ENCODE measurements at regions not wholly inside any gene's neighbourhood (a gene's known extent, or its start where the extent isn't known, plus 50 kb on each side); places are given as distances from the start of the nearest gene placed in this dataset.

GRCh38 chr11:26847977-26848376, 126.1 kb upstream of the SLC5A12 start:
- no peaks in the 10 kb centered on the region for H3K36me3 ChIP-seq (ENCODE audit: control insufficient read depth in 1 of 2, insufficient read depth in 2 of 2, low read length in 2 of 2)
- H3K4me2 ChIP-seq (ENCODE audit: low read length) = no peak overlapping the region
- no peaks in the 10 kb centered on the region for H3K27me3 ChIP-seq (ENCODE audit: insufficient read depth, low read length)
- ChIA-PET CTCF (no interaction called here), POLR2A (no interaction called here), RAD21 (ENCODE audit: low non-redundant PET in 1 of 2, low total read pairs in 2 of 2, uncharacterized antibody in 2 of 2, unreplicated experiment in 2 of 2) (no interaction called here)
- H3K9ac ChIP-seq (ENCODE audit: low read length) = no peak overlapping the region
- ATAC-seq = no peak
- H3K79me2 ChIP-seq (ENCODE audit: insufficient read depth, low read length) = no peaks in the 10 kb centered on the region
- H3K9me2 ChIP-seq (ENCODE audit: insufficient read depth) = no peaks in the 10 kb centered on the region
- H3K4me1 ChIP-seq (ENCODE audit: control insufficient read depth in 1 of 2, insufficient read depth in 2 of 2, low read length in 2 of 2) = no peaks in the 10 kb centered on the region
- peaks cover 0 to 9% of the 10 kb centered on the region in 2 experiments; a peak in 2 of 4 replicates for H3K9me3 ChIP-seq (ENCODE audit: control insufficient read depth in 1 of 2, insufficient read depth in 1 of 2, low read depth in 1 of 2, low read length in 2 of 2)
- no peaks in the 10 kb centered on the region for H4K20me1 ChIP-seq (ENCODE audit: insufficient read depth)
- no peak overlapping the region for H2AFZ ChIP-seq (ENCODE audit: low read depth, low read length, poor library complexity, severe bottlenecking)
- no peak overlapping the region for H3K27ac ChIP-seq (ENCODE audit: low read depth, low read length)
- no peak for DNase-seq (ENCODE audit: low read depth, low spot score)
- intact Hi-C loops (cut with micrococcal nuclease) = no loop called here
- no TSS peak for BruUV-seq (replicated peaks)
- no peak overlapping the region for H3K4me3 ChIP-seq (replicated peaks in 1 of 2; ENCODE audit: low read depth in 1 of 2, low read length in 2 of 2)
- TF ChIP-seq CTCF (IDR thresholded peaks at IDR 0.05 in 2 of 3, conservative IDR thresholded peaks at IDR 0.05 in 1 of 3; ENCODE audit: borderline replicate concordance in 1 of 3, insufficient read depth in 1 of 3, low read depth in 2 of 3, low read length in 2 of 3) (no peak), RAD21 (IDR thresholded peaks at IDR 0.05; ENCODE audit: low read depth) (no peak), EGR1 (IDR thresholded peaks at IDR 0.05; ENCODE audit: low read depth) (no peak), TCF7L2 (IDR thresholded peaks at IDR 0.05; ENCODE audit: borderline replicate concordance, extremely low read depth, insufficient read depth, insufficient read length) (no peak), FOSL1 (IDR thresholded peaks at IDR 0.05; ENCODE audit: low read depth) (no peak), POLR2A (IDR thresholded peaks at IDR 0.05; ENCODE audit: borderline replicate concordance, extremely low read depth, insufficient read depth, insufficient read length) (no peak), YY1 (IDR thresholded peaks at IDR 0.05; ENCODE audit: extremely low read depth, insufficient replicate concordance, low read depth, low read length) (no peak)
- TF ChIP-seq, protein P1, sequence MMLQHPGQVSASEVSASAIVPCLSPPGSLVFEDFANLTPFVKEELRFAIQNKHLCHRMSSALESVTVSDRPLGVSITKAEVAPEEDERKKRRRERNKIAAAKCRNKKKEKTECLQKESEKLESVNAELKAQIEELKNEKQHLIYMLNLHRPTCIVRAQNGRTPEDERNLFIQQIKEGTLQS (IDR thresholded peaks at IDR 0.05) = no peak

GRCh38 chr11:26849036-26849435, 127.2 kb upstream of the SLC5A12 start:
- POLR2A ChIA-PET = no interaction called here
- RAD21 ChIA-PET (ENCODE audit: low non-redundant PET in 1 of 2, low total read pairs in 2 of 2, uncharacterized antibody in 2 of 2, unreplicated experiment in 2 of 2) = no interaction called here
- no peaks in the 10 kb centered on the region for H4K20me1 ChIP-seq (ENCODE audit: insufficient read depth)
- no peaks in the 10 kb centered on the region for H3K79me2 ChIP-seq (ENCODE audit: insufficient read depth, low read length)
- ATAC-seq (no peak), DNase-seq (ENCODE audit: low read depth, low spot score) (no peak)
- no peak overlapping the region for H3K27ac ChIP-seq (ENCODE audit: low read depth, low read length)
- intact Hi-C loops (cut with micrococcal nuclease) = no loop called here
- H3K4me2 ChIP-seq (ENCODE audit: low read length) = no peak overlapping the region
- no peaks in the 10 kb centered on the region for H3K36me3 ChIP-seq (ENCODE audit: control insufficient read depth in 1 of 2, insufficient read depth in 2 of 2, low read length in 2 of 2)
- no TSS peak for BruUV-seq (replicated peaks)
- peaks cover 0 to 6% of the 10 kb centered on the region in 2 experiments; a peak in 2 of 4 replicates for H3K9me3 ChIP-seq (ENCODE audit: control insufficient read depth in 1 of 2, insufficient read depth in 1 of 2, low read depth in 1 of 2, low read length in 2 of 2)
- no peaks in the 10 kb centered on the region for H3K9me2 ChIP-seq (ENCODE audit: insufficient read depth)
- H3K4me3 ChIP-seq (replicated peaks in 1 of 2; ENCODE audit: low read depth in 1 of 2, low read length in 2 of 2) = no peak overlapping the region
- H3K4me1 ChIP-seq (ENCODE audit: control insufficient read depth in 1 of 2, insufficient read depth in 2 of 2, low read length in 2 of 2) = no peaks in the 10 kb centered on the region
- CTCF ChIA-PET = no interaction called here
- no peak overlapping the region for H3K9ac ChIP-seq (ENCODE audit: low read length)
- H2AFZ ChIP-seq (ENCODE audit: low read depth, low read length, poor library complexity, severe bottlenecking) = no peak overlapping the region
- H3K27me3 ChIP-seq (ENCODE audit: insufficient read depth, low read length) = no peaks in the 10 kb centered on the region
- TF ChIP-seq EZH2 (IDR thresholded peaks at IDR 0.05) = no peak
- TF ChIP-seq ELF1 (IDR thresholded peaks at IDR 0.05; ENCODE audit: borderline replicate concordance, low read depth) = no peak
- no peak for TF ChIP-seq CTCF (IDR thresholded peaks at IDR 0.05 in 2 of 3, conservative IDR thresholded peaks at IDR 0.05 in 1 of 3; ENCODE audit: borderline replicate concordance in 1 of 3, insufficient read depth in 1 of 3, low read depth in 2 of 3, low read length in 2 of 3)
- no peak for TF ChIP-seq FOSL1 (IDR thresholded peaks at IDR 0.05; ENCODE audit: low read depth)
- TF ChIP-seq CBX3 (IDR thresholded peaks at IDR 0.05; ENCODE audit: low read depth) = no peak
- no peak for TF ChIP-seq JUND (IDR thresholded peaks at IDR 0.05)
- no peak for TF ChIP-seq POLR2A (IDR thresholded peaks at IDR 0.05; ENCODE audit: borderline replicate concordance, extremely low read depth, insufficient read depth, insufficient read length)
- TF ChIP-seq RAD21 (IDR thresholded peaks at IDR 0.05; ENCODE audit: low read depth) = no peak
- TF ChIP-seq, protein P1 (IDR thresholded peaks at IDR 0.05) = no peak

Data from HCT116 (cell line).